SK-N-SH (cell line): ENCODE measurements at regions not wholly inside any gene's neighbourhood (a gene's known extent, or its start where the extent isn't known, plus 50 kb on each side); places are given as distances from the start of the nearest gene placed in this dataset.

ENCODE experiments used
- EP300 ChIP-seq, 2 experiments: IDR thresholded peaks; 2 replicates each; pipeline versions ENCODE4 v1.4.0 to v1.6.1; 2012; ENCODE audit warnings: borderline replicate concordance in 1 of 2, low read depth in 1 of 2, low read length in 1 of 2
- EZH2phosphoT487 ChIP-seq: fragments of 200-600 bp; sonication (generic); IDR thresholded peaks from 2 replicates; pipeline ENCODE4 v1.6.1; 2017; ENCODE audit warnings: low read depth, mixed run types, mild to moderate bottlenecking, antibody characterized with exemption, moderate library complexity, borderline replicate concordance
- FOXJ3 ChIP-seq: sonication (generic); formaldehyde crosslinking; IDR thresholded peaks from 2 replicates; pipeline ENCODE4 v1.5.1; 2020; ENCODE audit warnings: mild to moderate bottlenecking, missing genetic modification reagents
- GATA2 ChIP-seq: sonication (generic); formaldehyde crosslinking; IDR thresholded peaks from 2 replicates; pipeline ENCODE4 v1.5.0; 2020; ENCODE audit warnings: mild to moderate bottlenecking, missing genetic modification reagents
- POLR2AphosphoS5 ChIP-seq: IDR thresholded peaks from 2 replicates; pipeline ENCODE4 v1.6.1; 2012; ENCODE audit warnings: low read depth, low read length
- TF ChIP-seq, protein P1 (sequence below): fragments of 200-600 bp; sonication (generic); IDR thresholded peaks from 2 replicates; pipeline ENCODE4 v1.6.1; 2017; ENCODE audit warnings: antibody characterized with exemption, mild to moderate bottlenecking, moderate library complexity
- TF ChIP-seq, protein P2 (sequence below): IDR thresholded peaks from 2 replicates; pipeline ENCODE4 v1.6.1; 2012; ENCODE audit warnings: mild to moderate bottlenecking, low read depth, low read length, moderate library complexity
- TF ChIP-seq, protein P3 (sequence below): IDR thresholded peaks from 2 replicates; pipeline ENCODE4 v1.4.0; 2012; ENCODE audit warnings: low read depth, borderline replicate concordance

DNA sequence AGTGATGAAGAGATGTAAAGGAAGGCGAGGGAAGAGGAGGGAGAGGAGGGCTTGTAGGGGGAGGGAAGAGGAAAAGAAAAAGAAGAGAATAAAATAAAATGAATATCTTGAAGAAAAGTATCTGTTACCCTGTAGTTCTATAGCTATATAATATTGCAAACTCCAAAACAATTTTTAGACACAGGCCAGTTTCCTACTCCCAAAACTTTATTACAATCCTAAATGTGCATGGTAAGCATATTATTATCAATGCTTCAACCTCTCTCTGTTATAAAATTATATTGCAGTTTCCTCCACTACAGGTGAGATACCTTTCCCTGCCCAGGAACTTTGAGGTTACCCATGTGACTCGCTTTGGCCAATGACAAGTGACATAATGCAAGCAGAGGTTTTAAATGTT lies 1351.6 kb upstream of the NRXN1 start:
- TF ChIP-seq GATA2 = no peak
- TF ChIP-seq, protein P1, sequence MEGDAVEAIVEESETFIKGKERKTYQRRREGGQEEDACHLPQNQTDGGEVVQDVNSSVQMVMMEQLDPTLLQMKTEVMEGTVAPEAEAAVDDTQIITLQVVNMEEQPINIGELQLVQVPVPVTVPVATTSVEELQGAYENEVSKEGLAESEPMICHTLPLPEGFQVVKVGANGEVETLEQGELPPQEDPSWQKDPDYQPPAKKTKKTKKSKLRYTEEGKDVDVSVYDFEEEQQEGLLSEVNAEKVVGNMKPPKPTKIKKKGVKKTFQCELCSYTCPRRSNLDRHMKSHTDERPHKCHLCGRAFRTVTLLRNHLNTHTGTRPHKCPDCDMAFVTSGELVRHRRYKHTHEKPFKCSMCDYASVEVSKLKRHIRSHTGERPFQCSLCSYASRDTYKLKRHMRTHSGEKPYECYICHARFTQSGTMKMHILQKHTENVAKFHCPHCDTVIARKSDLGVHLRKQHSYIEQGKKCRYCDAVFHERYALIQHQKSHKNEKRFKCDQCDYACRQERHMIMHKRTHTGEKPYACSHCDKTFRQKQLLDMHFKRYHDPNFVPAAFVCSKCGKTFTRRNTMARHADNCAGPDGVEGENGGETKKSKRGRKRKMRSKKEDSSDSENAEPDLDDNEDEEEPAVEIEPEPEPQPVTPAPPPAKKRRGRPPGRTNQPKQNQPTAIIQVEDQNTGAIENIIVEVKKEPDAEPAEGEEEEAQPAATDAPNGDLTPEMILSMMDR = no peak
- TF ChIP-seq EP300 (IDR thresholded peaks at IDR 0.05; ENCODE audit: borderline replicate concordance in 1 of 2, low read depth in 1 of 2, low read length in 1 of 2) = no peak
- no peak for TF ChIP-seq FOXJ3 (CRISPR knock-in tag)
- TF ChIP-seq, protein P2, sequence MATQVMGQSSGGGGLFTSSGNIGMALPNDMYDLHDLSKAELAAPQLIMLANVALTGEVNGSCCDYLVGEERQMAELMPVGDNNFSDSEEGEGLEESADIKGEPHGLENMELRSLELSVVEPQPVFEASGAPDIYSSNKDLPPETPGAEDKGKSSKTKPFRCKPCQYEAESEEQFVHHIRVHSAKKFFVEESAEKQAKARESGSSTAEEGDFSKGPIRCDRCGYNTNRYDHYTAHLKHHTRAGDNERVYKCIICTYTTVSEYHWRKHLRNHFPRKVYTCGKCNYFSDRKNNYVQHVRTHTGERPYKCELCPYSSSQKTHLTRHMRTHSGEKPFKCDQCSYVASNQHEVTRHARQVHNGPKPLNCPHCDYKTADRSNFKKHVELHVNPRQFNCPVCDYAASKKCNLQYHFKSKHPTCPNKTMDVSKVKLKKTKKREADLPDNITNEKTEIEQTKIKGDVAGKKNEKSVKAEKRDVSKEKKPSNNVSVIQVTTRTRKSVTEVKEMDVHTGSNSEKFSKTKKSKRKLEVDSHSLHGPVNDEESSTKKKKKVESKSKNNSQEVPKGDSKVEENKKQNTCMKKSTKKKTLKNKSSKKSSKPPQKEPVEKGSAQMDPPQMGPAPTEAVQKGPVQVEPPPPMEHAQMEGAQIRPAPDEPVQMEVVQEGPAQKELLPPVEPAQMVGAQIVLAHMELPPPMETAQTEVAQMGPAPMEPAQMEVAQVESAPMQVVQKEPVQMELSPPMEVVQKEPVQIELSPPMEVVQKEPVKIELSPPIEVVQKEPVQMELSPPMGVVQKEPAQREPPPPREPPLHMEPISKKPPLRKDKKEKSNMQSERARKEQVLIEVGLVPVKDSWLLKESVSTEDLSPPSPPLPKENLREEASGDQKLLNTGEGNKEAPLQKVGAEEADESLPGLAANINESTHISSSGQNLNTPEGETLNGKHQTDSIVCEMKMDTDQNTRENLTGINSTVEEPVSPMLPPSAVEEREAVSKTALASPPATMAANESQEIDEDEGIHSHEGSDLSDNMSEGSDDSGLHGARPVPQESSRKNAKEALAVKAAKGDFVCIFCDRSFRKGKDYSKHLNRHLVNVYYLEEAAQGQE = no peak
- TF ChIP-seq, protein P3, sequence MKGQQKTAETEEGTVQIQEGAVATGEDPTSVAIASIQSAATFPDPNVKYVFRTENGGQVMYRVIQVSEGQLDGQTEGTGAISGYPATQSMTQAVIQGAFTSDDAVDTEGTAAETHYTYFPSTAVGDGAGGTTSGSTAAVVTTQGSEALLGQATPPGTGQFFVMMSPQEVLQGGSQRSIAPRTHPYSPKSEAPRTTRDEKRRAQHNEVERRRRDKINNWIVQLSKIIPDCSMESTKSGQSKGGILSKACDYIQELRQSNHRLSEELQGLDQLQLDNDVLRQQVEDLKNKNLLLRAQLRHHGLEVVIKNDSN = no peak
- no peak for TF ChIP-seq POLR2AphosphoS5
- TF ChIP-seq EZH2phosphoT487 = no peak
